OCI-LY7 (cell line): ENCODE measurements at regions not wholly inside any gene's neighbourhood (a gene's known extent, or its start where the extent isn't known, plus 50 kb on each side); places are given as distances from the start of the nearest gene placed in this dataset.

Source experiments
- BruUV-seq: library from RNA; stranded (reverse); fragments of 400-500 nt; replicated peaks from 2 replicates; lab custom pipeline; 2021; lab: Mats Ljungman, UMichigan
- CTCF ChIA-PET: fragments of 300-600 bp; sonication (Branson Sonifier 250); formaldehyde crosslinking; loops from one replicate; lab custom pipeline; 2022; ENCODE audit warnings: antibody characterized with exemption; ENCODE audit not compliant: unreplicated experiment; lab: Charles Lee
- POLR2A ChIA-PET: fragments of 300-600 bp; sonication (Branson Sonifier 250); formaldehyde crosslinking; loops from one replicate; lab custom pipeline; 2022; ENCODE audit warnings: antibody characterized with exemption; lab: Charles Lee
- DNase-seq: peaks from one replicate; pipeline ENCODE4 v3.0.0-alpha.2; 2015; ENCODE audit warnings: low spot score
- H2AFZ ChIP-seq: fragments of 200-600 bp; sonication (generic), shearing (Covaris generic); 2 replicates; pipeline ENCODE4 v1.6.1; 2014; ENCODE audit warnings: mild to moderate bottlenecking, antibody characterized with exemption, low read length, moderate library complexity
- H3K27ac ChIP-seq: fragments of 200-600 bp; sonication (generic); 2 replicates; pipeline ENCODE4 v1.5.1; 2014; ENCODE audit warnings: mixed run types, low read depth, mild to moderate bottlenecking, moderate library complexity, low read length, inconsistent platforms; ENCODE audit not compliant: poor library complexity, severe bottlenecking
- H3K36me3 ChIP-seq: fragments of 200-600 bp; sonication (generic); 2 replicates; pipeline ENCODE4 v1.6.1; 2014; ENCODE audit warnings: mild to moderate bottlenecking, antibody characterized with exemption, low read length, moderate library complexity, mixed read lengths; ENCODE audit not compliant: insufficient read depth
- H3K4me1 ChIP-seq: fragments of 200-600 bp; sonication (generic); 2 replicates; pipeline ENCODE4 v1.5.1; 2014; ENCODE audit warnings: mild to moderate bottlenecking, low read length; ENCODE audit not compliant: insufficient read depth, poor library complexity, severe bottlenecking
- H3K4me2 ChIP-seq: fragments of 200-600 bp; sonication (generic); 2 replicates; pipeline ENCODE4 v1.6.1; 2014; ENCODE audit warnings: mild to moderate bottlenecking, low read length
- H3K4me3 ChIP-seq: fragments of 200-600 bp; sonication (generic); 2 replicates; pipeline ENCODE4 v1.5.1; 2014; ENCODE audit warnings: mild to moderate bottlenecking, low read depth, low read length; ENCODE audit not compliant: poor library complexity, severe bottlenecking
- H3K79me2 ChIP-seq: fragments of 200-600 bp; sonication (generic); 2 replicates; pipeline ENCODE4 v1.6.1; 2016; ENCODE audit warnings: low read depth, mild to moderate bottlenecking, low read length, moderate library complexity, mixed read lengths; ENCODE audit not compliant: insufficient read depth
- H3K9me2 ChIP-seq: fragments of 200-600 bp; sonication (generic); 2 replicates; pipeline ENCODE4 v1.6.1; 2016; ENCODE audit warnings: mild to moderate bottlenecking, low read length, mixed read lengths; ENCODE audit not compliant: insufficient read depth
- H3K9me3 ChIP-seq: fragments of 200-600 bp; sonication (generic); 2 replicates; pipeline ENCODE4 v1.6.1; 2014; ENCODE audit warnings: mild to moderate bottlenecking, mixed run types, low read length, mixed read lengths
- H4K20me1 ChIP-seq: fragments of 200-600 bp; sonication (generic); 2 replicates; pipeline ENCODE4 v1.6.1; 2014; ENCODE audit warnings: mild to moderate bottlenecking, antibody characterized with exemption, low read length, moderate library complexity, mixed read lengths; ENCODE audit not compliant: insufficient read depth
- EZH2phosphoT487 ChIP-seq: fragments of 200-600 bp; sonication (generic); IDR thresholded peaks from 2 replicates; pipeline ENCODE4 v1.6.1; 2018; ENCODE audit warnings: low read depth, borderline replicate concordance, mild to moderate bottlenecking, mixed run types, antibody characterized with exemption, low read length, moderate library complexity, mixed read lengths
- intact Hi-C: fragments of 100-400 bp; cut with micrococcal nuclease; formaldehyde crosslinking; loops from one replicate; pipeline ENCODE4 v1.10.0; 2022; ENCODE audit not compliant: unreplicated experiment
- TF ChIP-seq, protein P1 (sequence below): fragments of 200-600 bp; sonication (generic); conservative IDR thresholded peaks from 2 replicates; pipeline ENCODE4 v1.5.1; 2014; ENCODE audit warnings: mild to moderate bottlenecking, antibody characterized with exemption, low read length, moderate library complexity, mixed read lengths

DNA sequence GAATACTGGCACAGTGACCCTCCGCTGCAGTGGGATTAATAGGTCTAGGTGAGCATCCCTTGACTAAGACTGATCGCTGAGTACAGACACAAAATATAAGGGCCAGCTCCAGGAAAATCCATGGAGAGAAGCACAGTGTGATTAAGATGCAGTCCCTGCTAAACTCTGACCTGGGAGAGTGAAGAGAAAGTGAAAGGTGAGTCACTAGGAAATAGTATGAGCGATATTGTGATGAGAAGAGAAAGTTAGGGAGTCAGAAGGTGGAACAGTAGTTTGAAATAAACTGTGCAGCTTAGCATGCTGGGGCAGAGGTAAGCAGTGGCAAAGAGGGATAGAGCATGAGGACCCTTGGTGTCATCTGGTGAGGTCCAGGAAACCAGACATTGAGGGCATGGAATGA is 278.6 kb upstream of the MAP3K7 start:
- Histone ChIP-seq H3K36me3 (no peaks in the 10 kb centered on the region), H3K4me3 (no peak overlapping the region), H3K9me2 (no peaks in the 10 kb centered on the region), H3K9me3 (no peaks in the 10 kb centered on the region), H3K4me2 (no peak overlapping the region), H3K4me1 (no peaks in the 10 kb centered on the region), H2AFZ (no peak overlapping the region), H3K79me2 (no peaks in the 10 kb centered on the region), H3K27ac (no peak overlapping the region), H4K20me1 (no peaks in the 10 kb centered on the region)
- POLR2A ChIA-PET = interaction anchor here (1.1 kb wide), 1 partner anchor 15 kb away, joined by 3 read pairs; no protein-coding TSS in a partner anchor
- no TSS peak for BruUV-seq
- no peak for DNase-seq
- CTCF ChIA-PET = no interaction called here
- TF ChIP-seq, protein P1, sequence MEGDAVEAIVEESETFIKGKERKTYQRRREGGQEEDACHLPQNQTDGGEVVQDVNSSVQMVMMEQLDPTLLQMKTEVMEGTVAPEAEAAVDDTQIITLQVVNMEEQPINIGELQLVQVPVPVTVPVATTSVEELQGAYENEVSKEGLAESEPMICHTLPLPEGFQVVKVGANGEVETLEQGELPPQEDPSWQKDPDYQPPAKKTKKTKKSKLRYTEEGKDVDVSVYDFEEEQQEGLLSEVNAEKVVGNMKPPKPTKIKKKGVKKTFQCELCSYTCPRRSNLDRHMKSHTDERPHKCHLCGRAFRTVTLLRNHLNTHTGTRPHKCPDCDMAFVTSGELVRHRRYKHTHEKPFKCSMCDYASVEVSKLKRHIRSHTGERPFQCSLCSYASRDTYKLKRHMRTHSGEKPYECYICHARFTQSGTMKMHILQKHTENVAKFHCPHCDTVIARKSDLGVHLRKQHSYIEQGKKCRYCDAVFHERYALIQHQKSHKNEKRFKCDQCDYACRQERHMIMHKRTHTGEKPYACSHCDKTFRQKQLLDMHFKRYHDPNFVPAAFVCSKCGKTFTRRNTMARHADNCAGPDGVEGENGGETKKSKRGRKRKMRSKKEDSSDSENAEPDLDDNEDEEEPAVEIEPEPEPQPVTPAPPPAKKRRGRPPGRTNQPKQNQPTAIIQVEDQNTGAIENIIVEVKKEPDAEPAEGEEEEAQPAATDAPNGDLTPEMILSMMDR = no peak
- no peak for TF ChIP-seq EZH2phosphoT487
- intact Hi-C loops = no loop called here

DNA sequence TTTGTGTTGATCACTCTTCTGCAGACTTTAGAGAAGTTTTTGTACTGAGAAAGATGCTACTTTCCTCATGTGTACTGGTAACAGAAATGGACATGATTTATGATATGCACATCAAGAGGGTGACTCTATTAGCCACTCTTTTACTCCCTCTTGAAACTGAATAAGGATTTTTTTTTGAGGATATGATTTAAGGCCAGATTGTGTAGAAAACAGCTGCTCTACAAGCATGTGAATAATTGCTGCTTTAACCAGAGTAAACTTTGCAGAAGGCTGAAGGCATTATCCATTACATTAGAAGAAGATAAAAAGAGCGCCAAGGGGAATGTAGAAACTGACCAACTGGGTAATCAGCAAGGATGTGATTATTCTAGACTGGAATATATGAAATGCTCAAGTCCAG is 276.2 kb upstream of the MAP3K7 start:
- Histone ChIP-seq H2AFZ (no peak overlapping the region), H3K79me2 (no peaks in the 10 kb centered on the region), H3K4me2 (no peak overlapping the region), H3K36me3 (no peaks in the 10 kb centered on the region), H3K4me3 (no peak overlapping the region), H3K27ac (no peak overlapping the region), H3K9me3 (no peaks in the 10 kb centered on the region), H4K20me1 (no peaks in the 10 kb centered on the region), H3K9me2 (no peaks in the 10 kb centered on the region), H3K4me1 (no peaks in the 10 kb centered on the region)
- ChIA-PET POLR2A (no interaction called here), CTCF (no interaction called here)
- no peak for TF ChIP-seq EZH2phosphoT487
- TF ChIP-seq, protein P1 = no peak
- no peak for DNase-seq
- intact Hi-C loops = loop anchor here (5.0 kb wide), 1 partner anchor 356 kb away; no protein-coding TSS in a partner anchor
- no TSS peak for BruUV-seq

DNA sequence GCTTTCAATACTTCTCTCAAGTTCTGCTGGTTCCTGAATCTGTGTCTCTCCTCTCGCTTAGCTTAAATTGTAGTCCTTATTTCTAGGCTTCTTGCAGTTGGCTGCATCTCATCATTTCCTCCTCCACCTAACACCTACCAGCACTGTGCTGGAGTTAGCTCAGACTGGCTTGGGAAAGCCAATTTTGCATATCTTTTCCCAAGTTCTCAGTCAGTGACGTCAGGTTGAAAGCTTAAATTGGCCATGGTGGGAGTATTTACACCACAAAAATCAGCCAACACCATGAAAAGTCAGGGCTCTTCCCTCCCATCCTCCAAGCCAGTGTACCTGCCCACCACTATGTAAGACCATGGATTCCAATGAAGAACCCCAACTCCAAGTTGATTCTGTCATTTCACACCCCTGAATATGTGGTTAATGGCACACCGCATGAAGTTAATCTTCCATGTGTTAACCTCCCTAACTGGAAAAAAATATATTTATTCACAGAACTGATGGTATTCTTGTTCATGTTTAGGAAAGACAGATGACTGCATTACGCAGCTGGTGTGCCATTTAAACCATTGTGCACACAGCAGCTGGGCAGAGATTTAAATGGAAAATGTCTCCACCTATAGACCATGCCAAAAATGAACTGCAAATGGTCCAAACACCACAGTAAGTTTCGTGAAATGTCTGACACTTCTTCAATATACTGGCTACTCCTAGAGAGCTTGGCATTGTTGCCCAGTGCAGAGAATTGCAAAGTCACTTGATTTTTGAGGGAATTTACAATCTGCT is 274.1 kb upstream of the MAP3K7 start:
- no peak for TF ChIP-seq EZH2phosphoT487
- TF ChIP-seq, protein P1 = peak; percentile 73
- no TSS peak for BruUV-seq
- H3K4me2 ChIP-seq = no peak overlapping the region
- H3K27ac ChIP-seq = no peak overlapping the region
- H3K4me3 ChIP-seq = no peak overlapping the region
- H3K9me3 ChIP-seq = no peaks in the 10 kb centered on the region
- intact Hi-C loops = loop anchor here (5.0 kb wide), 1 partner anchor 354 kb away; no protein-coding TSS in a partner anchor
- no peaks in the 10 kb centered on the region for H3K9me2 ChIP-seq
- H3K36me3 ChIP-seq = no peaks in the 10 kb centered on the region
- H3K4me1 ChIP-seq = no peaks in the 10 kb centered on the region
- CTCF ChIA-PET = no interaction called here
- H4K20me1 ChIP-seq = no peaks in the 10 kb centered on the region
- H2AFZ ChIP-seq = no peak overlapping the region
- POLR2A ChIA-PET = interaction anchor here (0.7 to 1.8 kb wide), 4 partner anchors 11 to 938 kb away, joined by 3 to 6 read pairs (median 4); no protein-coding TSS in a partner anchor
- H3K79me2 ChIP-seq = no peaks in the 10 kb centered on the region
- DNase-seq = peak; percentile 33
